Activated CD4-positive, alpha-beta T cell treated with anti-CD3 and anti-CD28 coated beads, Interleukin-2, amount 10 ng/mL, durations not matched to agents 24 days and 14 days (primary cell): ENCODE measurements at regions not wholly inside any gene's neighbourhood (a gene's known extent, or its start where the extent isn't known, plus 50 kb on each side); places are given as distances from the start of the nearest gene placed in this dataset.
"Not testable (repeated sequence)": the region's sequence is repeated elsewhere in the genome, so short reads cannot be mapped to it uniquely, and the experiment has no call there.

Source experiments
- DNase-seq: peaks from one replicate; pipeline ENCODE4 v3.0.0; 2022
- H3K27ac Mint-ChIP-seq: one replicate; pipeline ENCODE4 v1.8.0; 2022; ENCODE audit warnings: mild to moderate bottlenecking, mixed read lengths
- H3K27me3 Mint-ChIP-seq: one replicate; pipeline ENCODE4 v1.8.0; 2022; ENCODE audit warnings: mixed read lengths
- H3K36me3 Mint-ChIP-seq: one replicate; pipeline ENCODE4 v1.8.0; 2022; ENCODE audit warnings: low read depth, mild to moderate bottlenecking, mixed read lengths
- H3K4me1 Mint-ChIP-seq: one replicate; pipeline ENCODE4 v1.8.0; 2021; ENCODE audit warnings: mixed read lengths
- H3K4me3 Mint-ChIP-seq: one replicate; pipeline ENCODE4 v1.8.0; 2022; ENCODE audit warnings: mild to moderate bottlenecking, moderate library complexity, mixed read lengths
- H3K9me3 Mint-ChIP-seq: one replicate; pipeline ENCODE4 v1.8.0; 2021; ENCODE audit warnings: mixed read lengths
- intact Hi-C: fragments of 100-400 bp; cut with micrococcal nuclease; formaldehyde crosslinking; loops from one replicate; pipeline ENCODE4 v1.15.1; 2023

GRCh38 chr18:59821983-59822382 lies 77.8 kb upstream of the PMAIP1 start:
- intact Hi-C loops: loop anchor here (2.0 to 5.0 kb wide), 2 partner anchors 39 to 125 kb away; partner anchors contain the start of gene CCBE1
- Mint-ChIP-seq H3K27me3 (peaks cover 22% of the 10 kb centered on the region), H3K27ac (no peak overlapping the region)

GRCh38 chr18:59820663-59821062 lies 79.1 kb upstream of the PMAIP1 start:
- DNase-seq: no peak
- Mint-ChIP-seq H3K4me1 (no peaks in the 10 kb centered on the region), H3K9me3 (no peaks in the 10 kb centered on the region), H3K4me3 (no peak overlapping the region), H3K27ac (no peak overlapping the region), H3K27me3 (peaks cover 20% of the 10 kb centered on the region), H3K36me3 (no peaks in the 10 kb centered on the region)
- intact Hi-C loops: loop anchor here (5.0 kb wide), 1 partner anchor 123 kb away; the partner anchor contains the start of gene CCBE1

More at GRCh38 chr18:59821983-59822382, 77.8 kb upstream of the PMAIP1 start:
- no peaks in the 10 kb centered on the region for H3K4me1 Mint-ChIP-seq
- no peaks in the 10 kb centered on the region for H3K36me3 Mint-ChIP-seq
- H3K9me3 Mint-ChIP-seq: no peaks in the 10 kb centered on the region
- H3K4me3 Mint-ChIP-seq: no peak overlapping the region
- DNase-seq: no peak

- H3K27me3 Mint-ChIP-seq: peaks cover 23% of the 10 kb centered on the region
- no peaks in the 10 kb centered on the region for H3K4me1 Mint-ChIP-seq
These were observed 81.0 kb upstream of the PMAIP1 start for GRCh38 chr18:59818769-59819168.

GRCh38 chr18:59814891-59815290 lies 84.9 kb upstream of the PMAIP1 start:
- DNase-seq: no peak
- intact Hi-C loops: no loop called here

More at GRCh38 chr18:59818769-59819168, 81.0 kb upstream of the PMAIP1 start:
- Mint-ChIP-seq H3K4me3 (no peak overlapping the region), H3K9me3 (no peaks in the 10 kb centered on the region), H3K27ac (no peak overlapping the region), H3K36me3 (no peaks in the 10 kb centered on the region)
- no peak for DNase-seq
- intact Hi-C loops: no loop called here

GRCh38 chr18:59813942-59814341 lies 85.9 kb upstream of the PMAIP1 start:
- Mint-ChIP-seq H3K4me3 (no peak overlapping the region), H3K36me3 (no peaks in the 10 kb centered on the region), H3K9me3 (no peaks in the 10 kb centered on the region), H3K27me3 (peaks cover 26% of the 10 kb centered on the region), H3K4me1 (no peaks in the 10 kb centered on the region), H3K27ac (no peak overlapping the region)
- no peak for DNase-seq
- intact Hi-C loops: no loop called here

More at GRCh38 chr18:59814891-59815290, 84.9 kb upstream of the PMAIP1 start:
- Mint-ChIP-seq H3K4me3 (no peak overlapping the region), H3K4me1 (no peaks in the 10 kb centered on the region), H3K9me3 (no peaks in the 10 kb centered on the region), H3K36me3 (no peaks in the 10 kb centered on the region), H3K27me3 (peaks cover 21% of the 10 kb centered on the region), H3K27ac (no peak overlapping the region)

GRCh38 chr18:59810735-59811520 lies 88.9 kb upstream of the PMAIP1 start:
- Mint-ChIP-seq H3K36me3 (no peaks in the 10 kb centered on the region), H3K4me1 (no peaks in the 10 kb centered on the region), H3K27ac (no peak overlapping the region), H3K27me3 (peaks cover 28% of the 10 kb centered on the region), H3K4me3 (no peak overlapping the region), H3K9me3 (no peaks in the 10 kb centered on the region)
- DNase-seq: no peak
- intact Hi-C loops: no loop called here

- Mint-ChIP-seq H3K36me3 (no peaks in the 10 kb centered on the region), H3K27ac (no peak overlapping the region), H3K9me3 (no peaks in the 10 kb centered on the region), H3K27me3 (peaks cover 28% of the 10 kb centered on the region), H3K4me1 (no peaks in the 10 kb centered on the region), H3K4me3 (no peak overlapping the region)
- intact Hi-C loops: no loop called here
- DNase-seq: no peak
These were observed 89.6 kb upstream of the PMAIP1 start for GRCh38 chr18:59810183-59810582.

GRCh38 chr18:59802031-59802430 lies 97.8 kb upstream of the PMAIP1 start:
- Mint-ChIP-seq H3K4me3 (no peak overlapping the region), H3K4me1 (peaks cover 6% of the 10 kb centered on the region), H3K36me3 (no peaks in the 10 kb centered on the region), H3K9me3 (no peaks in the 10 kb centered on the region), H3K27me3 (peaks cover 7% of the 10 kb centered on the region), H3K27ac (no peak overlapping the region)
- intact Hi-C loops: no loop called here
- no peak for DNase-seq

- no peaks in the 10 kb centered on the region for H3K9me3 Mint-ChIP-seq
- H3K4me3 Mint-ChIP-seq: no peak overlapping the region
- intact Hi-C loops: no loop called here
- no peaks in the 10 kb centered on the region for H3K36me3 Mint-ChIP-seq
- DNase-seq: no peak
- H3K27ac Mint-ChIP-seq: no peak overlapping the region
- peaks cover 7% of the 10 kb centered on the region for H3K27me3 Mint-ChIP-seq
- H3K4me1 Mint-ChIP-seq: peaks cover 6% of the 10 kb centered on the region
These were observed 98.2 kb upstream of the PMAIP1 start for GRCh38 chr18:59801576-59801975.

- Mint-ChIP-seq H3K36me3 (no peaks in the 10 kb centered on the region), H3K4me3 (no peak overlapping the region), H3K27ac (no peak overlapping the region), H3K27me3 (peaks cover 7% of the 10 kb centered on the region), H3K9me3 (no peaks in the 10 kb centered on the region), H3K4me1 (peaks cover 6% of the 10 kb centered on the region)
- intact Hi-C loops: no loop called here
- no peak for DNase-seq
These were observed 98.9 kb upstream of the PMAIP1 start for GRCh38 chr18:59800897-59801296.

- DNase-seq: no peak
- Mint-ChIP-seq H3K27me3 (peaks cover 7% of the 10 kb centered on the region), H3K4me3 (no peak overlapping the region), H3K27ac (peak overlapping the region; percentile 7), H3K36me3 (no peaks in the 10 kb centered on the region), H3K9me3 (no peaks in the 10 kb centered on the region), H3K4me1 (peaks cover 6% of the 10 kb centered on the region)
- intact Hi-C loops: no loop called here
These were observed 100.3 kb upstream of the PMAIP1 start for GRCh38 chr18:59799383-59800015.

GRCh38 chr18:59795882-59796281 lies 98.7 kb upstream of the CCBE1 start:
- intact Hi-C loops: no loop called here
- Mint-ChIP-seq H3K27ac (peak overlapping the region; percentile 29), H3K36me3 (no peaks in the 10 kb centered on the region), H3K27me3 (peaks cover 5% of the 10 kb centered on the region), H3K4me1 (no peaks in the 10 kb centered on the region), H3K9me3 (no peaks in the 10 kb centered on the region), H3K4me3 (no peak overlapping the region)
- DNase-seq: no peak

GRCh38 chr18:59792353-59792752 lies 95.1 kb upstream of the CCBE1 start:
- no peaks in the 10 kb centered on the region for H3K4me1 Mint-ChIP-seq
- intact Hi-C loops: no loop called here
- no peak for DNase-seq
- H3K27ac Mint-ChIP-seq: no peak overlapping the region
- no peaks in the 10 kb centered on the region for H3K36me3 Mint-ChIP-seq
- H3K4me3 Mint-ChIP-seq: no peak overlapping the region
- H3K9me3 Mint-ChIP-seq: no peaks in the 10 kb centered on the region
- no peaks in the 10 kb centered on the region for H3K27me3 Mint-ChIP-seq

GRCh38 chr18:59790346-59790936 lies 93.2 kb upstream of the CCBE1 start:
- H3K27ac Mint-ChIP-seq, H3K36me3 Mint-ChIP-seq, H3K27me3 Mint-ChIP-seq, H3K4me1 Mint-ChIP-seq, intact Hi-C loops, H3K4me3 Mint-ChIP-seq, DNase-seq, H3K9me3 Mint-ChIP-seq: not testable (repeated sequence)
